ENCODE measurements at regions not wholly inside any gene's neighbourhood (a gene's known extent, or its start where the extent isn't known, plus 50 kb on each side); places are given as distances from the start of the nearest gene placed in this dataset.
"Not testable (repeated sequence)": the region's sequence is repeated elsewhere in the genome, so short reads cannot be mapped to it uniquely, and the experiment has no call there.

DNA sequence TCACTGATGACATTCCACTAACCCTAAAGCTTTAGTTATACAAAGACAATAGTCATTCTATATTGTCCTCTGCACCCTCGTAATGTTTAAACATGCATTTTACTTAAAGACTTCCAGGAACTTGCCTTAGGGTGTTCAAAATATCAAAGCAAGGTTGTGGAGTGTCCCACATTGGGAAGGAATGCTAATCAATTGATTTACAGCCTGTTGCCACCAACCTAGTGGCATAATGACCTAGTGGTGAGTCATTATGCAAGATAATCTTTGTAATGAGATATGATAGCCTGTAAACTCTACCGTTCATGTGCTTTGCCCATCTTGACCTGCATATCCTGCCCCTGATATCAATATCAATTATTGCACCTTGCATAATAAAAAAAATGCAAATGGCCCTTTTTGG, 542.9 kb downstream of the CDH9 start:
- H3K27ac ChIP-seq, result no peak overlapping the region
- DNase-seq (ENCODE audit: low spot score in 2 of 2), result no peak
- TF ChIP-seq EP300 (IDR thresholded peaks at IDR 0.05), result no peak
- TF ChIP-seq, protein P1, sequence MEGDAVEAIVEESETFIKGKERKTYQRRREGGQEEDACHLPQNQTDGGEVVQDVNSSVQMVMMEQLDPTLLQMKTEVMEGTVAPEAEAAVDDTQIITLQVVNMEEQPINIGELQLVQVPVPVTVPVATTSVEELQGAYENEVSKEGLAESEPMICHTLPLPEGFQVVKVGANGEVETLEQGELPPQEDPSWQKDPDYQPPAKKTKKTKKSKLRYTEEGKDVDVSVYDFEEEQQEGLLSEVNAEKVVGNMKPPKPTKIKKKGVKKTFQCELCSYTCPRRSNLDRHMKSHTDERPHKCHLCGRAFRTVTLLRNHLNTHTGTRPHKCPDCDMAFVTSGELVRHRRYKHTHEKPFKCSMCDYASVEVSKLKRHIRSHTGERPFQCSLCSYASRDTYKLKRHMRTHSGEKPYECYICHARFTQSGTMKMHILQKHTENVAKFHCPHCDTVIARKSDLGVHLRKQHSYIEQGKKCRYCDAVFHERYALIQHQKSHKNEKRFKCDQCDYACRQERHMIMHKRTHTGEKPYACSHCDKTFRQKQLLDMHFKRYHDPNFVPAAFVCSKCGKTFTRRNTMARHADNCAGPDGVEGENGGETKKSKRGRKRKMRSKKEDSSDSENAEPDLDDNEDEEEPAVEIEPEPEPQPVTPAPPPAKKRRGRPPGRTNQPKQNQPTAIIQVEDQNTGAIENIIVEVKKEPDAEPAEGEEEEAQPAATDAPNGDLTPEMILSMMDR (IDR thresholded peaks at IDR 0.05), result no peak
- no peak for TF ChIP-seq POLR2AphosphoS5 (IDR thresholded peaks at IDR 0.05)
- no peaks in the 10 kb centered on the region for H3K36me3 ChIP-seq
- H3K4me3 ChIP-seq, result no peak overlapping the region
- no peaks in the 10 kb centered on the region for H3K4me1 ChIP-seq
- H3K27me3 ChIP-seq, result no peaks in the 10 kb centered on the region
- peaks cover 9% of the 10 kb centered on the region for H3K9me3 ChIP-seq
- 49% methylated on average over 2 of the region's 2 CpGs for WGBS

DNA sequence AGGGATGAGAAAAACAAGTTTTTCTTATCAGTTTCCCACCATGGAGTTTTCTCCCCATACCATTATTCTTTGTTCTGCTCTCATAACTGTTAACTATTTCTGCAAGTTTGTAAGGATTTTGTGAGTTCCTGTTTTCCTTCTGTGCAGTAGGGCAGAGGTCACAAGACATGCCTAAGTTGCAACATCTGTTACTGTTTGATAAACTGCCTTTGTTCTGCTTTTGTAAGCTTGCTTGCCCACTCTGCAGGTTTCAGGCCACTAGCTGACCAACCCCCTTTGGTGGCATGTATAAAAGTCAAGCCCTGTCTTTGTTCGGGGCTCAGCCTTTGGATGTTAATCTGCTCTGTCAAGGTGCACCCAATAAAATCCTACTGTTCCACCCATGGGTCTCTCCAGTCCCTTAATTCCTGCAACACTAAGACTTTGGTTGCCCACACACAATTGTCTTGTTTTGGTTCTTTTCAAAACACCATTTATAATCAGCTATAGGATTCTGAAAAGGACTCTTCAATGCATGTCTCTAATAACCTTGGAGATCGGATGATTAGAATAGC, 545.4 kb downstream of the CDH9 start:
- H3K36me3 ChIP-seq, result no peaks in the 10 kb centered on the region
- DNase-seq (ENCODE audit: low spot score in 2 of 2), result no peak
- peaks cover 9% of the 10 kb centered on the region for H3K9me3 ChIP-seq
- WGBS, result 70% methylated on average over 2 of the region's 2 CpGs
- H3K27ac ChIP-seq, result no peak overlapping the region
- no peak for TF ChIP-seq EP300 (IDR thresholded peaks at IDR 0.05)
- TF ChIP-seq, protein P1 (IDR thresholded peaks at IDR 0.05), result no peak
- no peak for TF ChIP-seq POLR2A (IDR thresholded peaks at IDR 0.05)
- TF ChIP-seq POLR2AphosphoS5 (IDR thresholded peaks at IDR 0.05), result no peak
- no peak overlapping the region for H3K4me3 ChIP-seq
- H3K27me3 ChIP-seq, result no peaks in the 10 kb centered on the region
- no peaks in the 10 kb centered on the region for H3K4me1 ChIP-seq

DNA sequence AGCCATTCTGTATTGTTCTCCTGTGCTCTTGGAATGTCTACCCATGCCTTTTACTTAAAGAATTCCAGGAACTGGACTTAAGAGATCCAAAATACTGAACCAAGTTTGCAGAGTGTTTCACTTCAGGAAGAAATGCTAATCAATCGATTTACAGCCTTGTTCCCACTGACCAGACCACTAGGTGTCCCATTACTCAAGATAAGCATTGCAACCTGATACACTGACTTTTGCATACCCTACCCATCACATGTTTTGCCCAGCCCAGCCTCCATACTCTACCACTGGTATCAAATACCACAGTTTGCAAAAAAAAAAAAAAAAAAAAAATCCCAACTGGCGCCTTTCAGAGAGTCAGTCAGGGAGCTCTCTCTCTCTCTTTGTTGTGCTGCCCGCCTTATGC, 550.8 kb downstream of the CDH9 start:
- H3K4me3 ChIP-seq, result no peak overlapping the region
- no peak for TF ChIP-seq POLR2A (IDR thresholded peaks at IDR 0.05)
- no peaks in the 10 kb centered on the region for H3K9me3 ChIP-seq
- H3K27ac ChIP-seq, result no peak overlapping the region
- no peaks in the 10 kb centered on the region for H3K4me1 ChIP-seq
- H3K27me3 ChIP-seq, result no peaks in the 10 kb centered on the region
- 68% methylated on average over 3 of the region's 3 CpGs for WGBS
- DNase-seq (ENCODE audit: low spot score in 2 of 2), result no peak
- no peaks in the 10 kb centered on the region for H3K36me3 ChIP-seq

DNA sequence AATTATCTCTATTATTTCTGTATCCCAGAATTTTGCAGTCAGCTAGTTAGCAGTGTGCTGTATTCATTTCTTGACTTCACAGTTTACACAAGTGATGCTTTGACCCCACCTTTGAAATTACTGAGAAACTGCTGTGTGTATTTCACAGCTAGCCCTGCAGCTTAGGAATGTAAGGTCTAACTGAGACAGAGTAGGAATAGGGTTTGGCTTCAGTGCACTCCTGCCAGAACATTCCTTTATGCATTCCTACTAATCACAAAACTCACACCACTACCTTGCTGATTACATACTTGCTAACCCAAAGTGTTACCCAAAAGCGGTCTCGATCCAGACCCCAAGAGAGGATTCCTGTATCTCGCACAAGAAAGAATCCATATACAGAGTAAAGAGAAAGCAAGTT, 551.8 kb downstream of the CDH9 start:
- Histone ChIP-seq H3K4me3 (no peak overlapping the region), H3K36me3 (no peaks in the 10 kb centered on the region), H3K4me1 (no peaks in the 10 kb centered on the region), H3K27ac (no peak overlapping the region), H3K27me3 (no peaks in the 10 kb centered on the region), H3K9me3 (no peaks in the 10 kb centered on the region)
- no peak for TF ChIP-seq EP300 (IDR thresholded peaks at IDR 0.05)
- TF ChIP-seq POLR2AphosphoS5 (IDR thresholded peaks at IDR 0.05), result no peak
- TF ChIP-seq, protein P1 (IDR thresholded peaks at IDR 0.05), result no peak
- no peak for TF ChIP-seq POLR2A (IDR thresholded peaks at IDR 0.05)
- no peak for DNase-seq (ENCODE audit: low spot score in 2 of 2)
- 98% methylated on average over 3 of the region's 3 CpGs for WGBS

DNA sequence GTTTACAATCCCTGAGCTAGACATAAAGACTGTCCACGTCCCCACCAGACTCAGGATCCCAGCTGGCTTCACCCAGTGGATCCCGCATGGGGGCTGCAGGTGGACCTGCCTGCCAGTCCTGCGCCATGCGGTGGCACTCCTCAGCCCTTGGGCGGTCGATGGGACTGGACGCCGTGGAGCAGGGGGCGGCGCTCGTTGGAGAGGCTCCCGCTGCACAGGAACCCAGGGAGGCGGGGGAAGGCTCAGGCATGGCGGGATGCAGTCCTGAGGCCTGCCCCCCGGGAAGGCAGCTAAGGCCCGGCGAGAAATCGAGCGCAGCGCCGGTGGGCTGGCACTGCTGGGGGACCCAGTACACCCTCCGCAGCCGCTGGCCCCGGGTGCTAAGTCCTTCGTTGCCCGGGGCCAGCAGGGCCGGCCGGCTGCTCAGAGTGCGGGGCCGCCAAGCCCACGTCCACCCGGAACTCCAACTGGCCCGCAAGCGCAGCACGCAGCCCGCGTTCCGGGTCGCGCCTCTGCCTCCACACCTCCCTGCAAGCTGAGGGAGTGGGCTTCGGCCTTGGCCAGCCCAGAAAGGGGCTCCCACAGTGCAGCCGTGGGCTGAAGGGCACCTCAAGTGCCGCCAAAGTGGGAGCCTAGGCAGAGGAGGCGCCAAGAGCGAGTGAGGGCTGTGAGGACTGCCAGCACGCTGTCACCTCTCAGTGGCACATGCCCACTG, 553.1 kb downstream of the CDH9 start:
- H3K27me3 ChIP-seq; H3K27ac ChIP-seq; DNase-seq (ENCODE audit: low spot score in 2 of 2); H3K4me3 ChIP-seq; H3K9me3 ChIP-seq; H3K4me1 ChIP-seq; H3K36me3 ChIP-seq: not testable (repeated sequence)
- WGBS, result 93% methylated on average over 34 of the region's 46 CpGs

DNA sequence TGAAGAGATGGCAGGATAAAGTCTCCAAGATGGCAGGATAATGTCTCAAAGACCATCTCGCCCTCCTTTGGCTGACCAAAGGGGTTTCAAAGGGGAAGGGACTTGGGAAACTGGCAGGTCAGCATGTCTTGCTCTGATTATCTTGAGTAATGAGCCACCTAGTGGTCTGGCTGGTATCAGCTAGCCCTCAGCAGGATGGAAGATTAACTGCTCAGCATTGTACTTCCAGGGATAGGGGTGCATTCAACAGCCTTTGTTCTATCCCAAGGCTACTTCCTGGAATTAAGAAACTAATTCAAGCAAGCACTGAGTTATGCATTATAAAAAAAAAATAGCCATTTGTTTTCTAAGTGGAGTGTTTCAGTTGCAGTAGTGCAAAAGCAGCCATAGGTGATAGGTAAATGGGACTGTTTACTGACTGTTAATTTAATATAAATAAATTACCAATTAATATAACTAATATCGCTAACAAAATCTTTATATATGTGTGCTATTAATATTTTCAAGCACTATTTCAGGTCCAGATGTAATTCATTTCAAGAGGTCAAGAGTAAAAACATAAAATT, 555.5 kb downstream of the CDH9 start:
- 52% methylated on average over 2 of the region's 2 CpGs for WGBS
- no peaks in the 10 kb centered on the region for H3K4me1 ChIP-seq
- no peaks in the 10 kb centered on the region for H3K27me3 ChIP-seq
- no peaks in the 10 kb centered on the region for H3K9me3 ChIP-seq
- DNase-seq (ENCODE audit: low spot score in 2 of 2), result no peak
- H3K27ac ChIP-seq, result no peak overlapping the region
- H3K4me3 ChIP-seq, result peak overlapping the region; percentile 30
- TF ChIP-seq, protein P1 (IDR thresholded peaks at IDR 0.05), result peak in 1 of 2 donors; percentile 38
- TF ChIP-seq POLR2AphosphoS5 (IDR thresholded peaks at IDR 0.05), result no peak
- TF ChIP-seq EP300 (IDR thresholded peaks at IDR 0.05), result no peak
- TF ChIP-seq POLR2A (IDR thresholded peaks at IDR 0.05), result no peak
- no peaks in the 10 kb centered on the region for H3K36me3 ChIP-seq

All from suprapubic skin (tissue), 4 donors.